ENCODE measurements at regions not wholly inside any gene's neighbourhood (a gene's known extent, or its start where the extent isn't known, plus 50 kb on each side); places are given as distances from the start of the nearest gene placed in this dataset.

GRCh38 chrX:4358577-4358976 is 645.1 kb upstream of the PRKX start:
- no peak for ATAC-seq (ENCODE audit: low FRiP score)
- DNase-seq (ENCODE audit: low spot score) = no peak
- TF ChIP-seq CTCF (IDR thresholded peaks at IDR 0.05) = no peak

GRCh38 chrX:4322916-4323315 is 609.5 kb upstream of the PRKX start:
- no peak for DNase-seq (ENCODE audit: low spot score)
- no peak for TF ChIP-seq CTCF (IDR thresholded peaks at IDR 0.05)
- no peak for ATAC-seq (ENCODE audit: low FRiP score)

- no peak for TF ChIP-seq CTCF (IDR thresholded peaks at IDR 0.05)
- ATAC-seq (ENCODE audit: low FRiP score) (no peak), DNase-seq (ENCODE audit: low spot score) (no peak)
Observed at GRCh38 chrX:4320436-4320947, 607.0 kb upstream of the PRKX start.

GRCh38 chrX:4315891-4316290 is 602.4 kb upstream of the PRKX start:
- no peak for TF ChIP-seq CTCF (IDR thresholded peaks at IDR 0.05)
- ATAC-seq (ENCODE audit: low FRiP score) (no peak), DNase-seq (ENCODE audit: low spot score) (no peak)

GRCh38 chrX:4314586-4314985 is 601.1 kb upstream of the PRKX start:
- ATAC-seq (ENCODE audit: low FRiP score) (no peak), DNase-seq (ENCODE audit: low spot score) (no peak)
- no peak for TF ChIP-seq CTCF (IDR thresholded peaks at IDR 0.05)

GRCh38 chrX:4277122-4277521 is 563.7 kb upstream of the PRKX start:
- DNase-seq (ENCODE audit: low spot score) (no peak), ATAC-seq (ENCODE audit: low FRiP score) (no peak)
- no peak for TF ChIP-seq CTCF (IDR thresholded peaks at IDR 0.05)

GRCh38 chrX:4268676-4269075 is 555.2 kb upstream of the PRKX start:
- no peak for TF ChIP-seq CTCF (IDR thresholded peaks at IDR 0.05)
- ATAC-seq (ENCODE audit: low FRiP score) = no peak

More at GRCh38 chrX:4268676-4269075, 555.2 kb upstream of the PRKX start:
- no peak for DNase-seq (ENCODE audit: low spot score)
